GM23248 (cell line): ENCODE measurements at regions not wholly inside any gene's neighbourhood (a gene's known extent, or its start where the extent isn't known, plus 50 kb on each side); places are given as distances from the start of the nearest gene placed in this dataset.
"Not testable (repeated sequence)": the region's sequence is repeated elsewhere in the genome, so short reads cannot be mapped to it uniquely, and the experiment has no call there.

ENCODE experiments used
- DNase-seq: peaks from one replicate; pipeline ENCODE4 v3.0.0-alpha.2; 2015
- H2AFZ ChIP-seq: fragments of 200-600 bp; sonication (generic); 2 replicates; pipeline ENCODE4 v1.6.1; 2016; ENCODE audit warnings: antibody characterized with exemption
- H3F3A ChIP-seq: fragments of 200-600 bp; sonication (generic); 2 replicates; pipeline ENCODE4 v1.6.1; 2016; ENCODE audit warnings: mild to moderate bottlenecking, antibody characterized with exemption, mixed run types; ENCODE audit not compliant: insufficient read depth
- H3K27ac ChIP-seq: fragments of 200-600 bp; sonication (generic); 2 replicates; pipeline ENCODE4 v1.5.1; 2016; ENCODE audit warnings: mild to moderate bottlenecking
- H3K27me3 ChIP-seq: fragments of 200-600 bp; sonication (generic); replicated peaks from 2 replicates; pipeline ENCODE4 v1.6.1; 2016; ENCODE audit warnings: mild to moderate bottlenecking; ENCODE audit not compliant: insufficient read depth
- H3K36me3 ChIP-seq: fragments of 200-600 bp; sonication (generic); 2 replicates; pipeline ENCODE4 v1.6.1; 2016; ENCODE audit warnings: low read depth, mild to moderate bottlenecking
- H3K4me1 ChIP-seq: fragments of 200-600 bp; sonication (generic); 2 replicates; pipeline ENCODE4 v1.6.1; 2016; ENCODE audit warnings: mild to moderate bottlenecking; ENCODE audit not compliant: insufficient read depth
- H3K4me2 ChIP-seq: fragments of 200-600 bp; sonication (generic); one replicate; pipeline ENCODE4 v1.6.1; 2016; ENCODE audit warnings: mild to moderate bottlenecking; ENCODE audit not compliant: unreplicated experiment
- H3K4me3 ChIP-seq: fragments of 200-600 bp; sonication (generic); 2 replicates; pipeline ENCODE4 v1.5.1; 2016; ENCODE audit warnings: mild to moderate bottlenecking
- H3K79me2 ChIP-seq: fragments of 200-600 bp; sonication (generic); 2 replicates; pipeline ENCODE4 v1.6.1; 2016; ENCODE audit warnings: mild to moderate bottlenecking; ENCODE audit not compliant: insufficient read depth
- H3K9ac ChIP-seq: fragments of 200-600 bp; sonication (generic); 2 replicates; pipeline ENCODE4 v1.6.1; 2016; ENCODE audit warnings: mild to moderate bottlenecking
- H3K9me2 ChIP-seq: fragments of 200-600 bp; sonication (generic); 2 replicates; pipeline ENCODE4 v1.6.1; 2016; ENCODE audit warnings: mixed run types, mild to moderate bottlenecking, moderate library complexity; ENCODE audit not compliant: insufficient read depth
- H3K9me3 ChIP-seq: fragments of 200-600 bp; sonication (generic); one replicate; pipeline ENCODE4 v1.6.1; 2017; ENCODE audit warnings: low read depth
- H4K20me1 ChIP-seq: fragments of 200-600 bp; sonication (generic); 2 replicates; pipeline ENCODE4 v1.6.0; 2016; ENCODE audit not compliant: insufficient read depth
- EZH2 ChIP-seq: fragments of 200-600 bp; sonication (generic); IDR thresholded peaks from 2 replicates; pipeline ENCODE4 v1.6.1; 2018; ENCODE audit warnings: antibody characterized with exemption, mild to moderate bottlenecking; ENCODE audit not compliant: insufficient read depth, poor library complexity, severe bottlenecking
- EZH2phosphoT487 ChIP-seq: fragments of 200-600 bp; sonication (generic); IDR thresholded peaks from 2 replicates; pipeline ENCODE4 v1.6.1; 2018; ENCODE audit warnings: antibody characterized with exemption, moderate library complexity, mild to moderate bottlenecking, low read depth; ENCODE audit not compliant: insufficient read depth
- WGBS, 2 experiments: methylation state at CpG; one replicate each; pipeline ENCODE4 v1.1.6; 2015 to 2017; ENCODE audit warnings: low lambda C conversion rate in 2 of 2, low coverage in 1 of 2; ENCODE audit errors: missing lambda C conversion rate in 2 of 2; 5-methylcytosine and 5-hydroxymethylcytosine counted together
- in situ Hi-C: fragments of 300-500 bp; cut with MboI; formaldehyde crosslinking; loops from 2 replicates; pipeline ENCODE4 v1.15.0; 2020

DNA sequence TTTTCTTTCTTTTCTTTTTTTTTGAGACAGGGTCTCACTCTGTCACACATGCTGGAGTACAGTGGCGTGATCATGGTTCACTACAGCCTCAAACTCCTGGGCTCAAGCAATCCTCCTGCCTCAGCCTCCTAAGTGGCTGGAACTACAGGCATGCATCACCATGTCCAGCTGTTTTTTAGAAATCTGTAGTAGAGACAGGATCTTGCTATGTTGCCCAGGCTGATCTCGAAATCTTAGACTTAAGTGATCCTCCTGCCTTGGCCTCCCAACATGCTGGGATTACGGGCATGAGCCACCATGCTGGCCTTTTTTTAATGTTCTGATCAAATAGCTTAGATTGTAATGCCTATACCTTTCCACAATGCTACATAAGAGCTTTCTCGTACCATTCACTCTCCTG, 107.0 kb upstream of the KCTD7 start:
- TF ChIP-seq EZH2phosphoT487, result no peak
- TF ChIP-seq EZH2, result no peak
- no peaks in the 10 kb centered on the region for H3K79me2 ChIP-seq
- no peaks in the 10 kb centered on the region for H3K36me3 ChIP-seq
- DNase-seq, result no peak
- 81 to 83% methylated on average over 4 of the region's 4 CpGs for WGBS, 2 experiments
- no peaks in the 10 kb centered on the region for H4K20me1 ChIP-seq
- no peak overlapping the region for H3K4me2 ChIP-seq
- in situ Hi-C loops, result no loop called here
- no peaks in the 10 kb centered on the region for H3K9me3 ChIP-seq
- no peaks in the 10 kb centered on the region for H3K4me1 ChIP-seq
- no peak overlapping the region for H3K4me3 ChIP-seq
- no peaks in the 10 kb centered on the region for H3K27me3 ChIP-seq
- H3K27ac ChIP-seq, result no peak overlapping the region
- H2AFZ ChIP-seq, result no peak overlapping the region
- H3K9me2 ChIP-seq, result no peaks in the 10 kb centered on the region
- no peaks in the 10 kb centered on the region; the same call in 1 of the 2 replicates for H3F3A ChIP-seq
- no peak overlapping the region for H3K9ac ChIP-seq

DNA sequence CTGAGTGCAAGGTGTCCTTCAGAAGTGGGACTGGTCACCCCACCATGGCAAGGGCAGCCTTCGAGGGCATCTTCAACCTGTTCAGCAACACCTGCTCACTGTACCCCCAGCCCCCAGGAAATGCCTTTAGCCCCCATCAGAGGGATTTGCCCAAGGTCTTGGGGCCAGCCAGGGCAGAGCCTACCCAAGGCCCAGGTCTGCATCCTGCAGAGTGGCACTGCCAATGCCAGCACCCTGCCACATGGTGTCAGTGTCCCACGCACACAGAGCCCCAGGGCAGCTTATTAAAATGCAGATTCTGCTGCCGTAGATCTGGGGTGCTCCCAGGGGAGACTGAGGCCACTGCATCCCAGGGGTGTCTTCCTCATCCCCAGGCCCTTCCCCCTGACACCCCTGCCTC, 106.2 kb upstream of the KCTD7 start:
- no peak overlapping the region for H3K4me3 ChIP-seq

DNA sequence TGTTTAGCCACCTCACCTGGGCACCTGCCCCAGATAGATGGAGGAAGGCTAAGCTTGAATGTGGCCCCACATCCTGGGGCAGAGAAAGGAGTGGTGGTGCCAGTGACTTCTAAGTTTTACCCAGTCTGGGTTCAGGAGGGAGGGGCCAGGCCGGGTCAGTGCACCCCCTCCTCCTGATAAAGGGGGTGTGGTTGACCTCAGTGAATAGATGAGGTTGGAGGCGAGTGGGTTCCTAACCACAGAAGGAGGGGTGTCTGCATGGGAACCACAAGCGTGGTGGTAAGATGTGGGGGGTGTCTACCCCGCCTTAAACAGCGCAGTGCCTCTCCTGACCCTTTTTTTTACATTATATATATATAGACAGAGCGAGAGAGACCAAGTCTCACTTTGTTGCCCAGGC, 105.3 kb upstream of the KCTD7 start:
- Histone ChIP-seq H3K4me1 (no peaks in the 10 kb centered on the region), H3K27me3 (no peaks in the 10 kb centered on the region), H3K9ac (no peak overlapping the region), H4K20me1 (no peaks in the 10 kb centered on the region), H3K4me3 (no peak overlapping the region), H3K9me2 (no peaks in the 10 kb centered on the region), H3K36me3 (no peaks in the 10 kb centered on the region), H3K27ac (no peak overlapping the region), H3F3A (no peaks in the 10 kb centered on the region), H3K79me2 (no peaks in the 10 kb centered on the region), H3K9me3 (no peaks in the 10 kb centered on the region), H3K4me2 (no peak overlapping the region), H2AFZ (no peak overlapping the region)
- DNase-seq, result no peak
- TF ChIP-seq EZH2 (no peak), EZH2phosphoT487 (no peak)
- in situ Hi-C loops, result no loop called here
- WGBS, 2 experiments, result 74 to 77% methylated on average over 6 of the region's 6 CpGs

More for the DNA sequence above, 106.2 kb upstream of the KCTD7 start:
- Histone ChIP-seq H3K27me3 (no peaks in the 10 kb centered on the region), H3K9me2 (no peaks in the 10 kb centered on the region), H3K9ac (no peak overlapping the region), H3K9me3 (no peaks in the 10 kb centered on the region), H4K20me1 (no peaks in the 10 kb centered on the region), H3K27ac (no peak overlapping the region), H3K36me3 (no peaks in the 10 kb centered on the region), H3K4me2 (no peak overlapping the region), H3K4me1 (no peaks in the 10 kb centered on the region), H3F3A (no peaks in the 10 kb centered on the region; the same call in 1 of the 2 replicates), H3K79me2 (no peaks in the 10 kb centered on the region), H2AFZ (no peak overlapping the region)
- 74 to 76% methylated on average over 3 of the region's 3 CpGs for WGBS, 2 experiments
- DNase-seq, result peak; percentile 36
- TF ChIP-seq EZH2phosphoT487 (no peak), EZH2 (no peak)
- in situ Hi-C loops, result no loop called here

DNA sequence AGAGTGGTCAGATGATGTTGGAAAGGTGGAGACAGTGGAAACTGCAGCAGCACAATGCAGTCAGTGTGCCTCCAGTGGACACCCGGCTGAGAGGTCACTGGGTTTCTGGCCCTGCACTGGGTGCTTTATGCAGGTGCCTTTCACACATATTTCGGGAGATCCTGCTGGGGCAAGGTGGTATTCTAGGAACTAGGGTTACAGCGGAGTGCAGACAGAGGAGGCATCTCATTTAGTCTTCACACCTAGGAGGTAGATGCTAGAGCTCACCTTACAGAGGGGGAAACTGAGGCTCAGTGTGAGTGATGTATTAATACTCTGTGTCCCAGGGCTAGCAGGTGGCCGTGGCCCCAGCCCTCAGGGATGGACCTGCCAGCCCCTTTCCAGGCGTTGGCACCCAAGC, 103.9 kb upstream of the KCTD7 start:
- no peaks in the 10 kb centered on the region for H3K9me3 ChIP-seq
- in situ Hi-C loops, result no loop called here
- H3K36me3 ChIP-seq, result no peaks in the 10 kb centered on the region
- DNase-seq, result no peak
- H3K27ac ChIP-seq, result no peak overlapping the region
- H3K79me2 ChIP-seq, result no peaks in the 10 kb centered on the region
- H3K4me1 ChIP-seq, result no peaks in the 10 kb centered on the region
- H3K4me2 ChIP-seq, result no peak overlapping the region
- no peak overlapping the region for H3K9ac ChIP-seq
- H3K9me2 ChIP-seq, result no peaks in the 10 kb centered on the region
- H3F3A ChIP-seq, result no peaks in the 10 kb centered on the region
- H4K20me1 ChIP-seq, result no peaks in the 10 kb centered on the region
- H3K4me3 ChIP-seq, result no peak overlapping the region
- 73 to 75% methylated on average over 5 of the region's 5 CpGs for WGBS, 2 experiments
- TF ChIP-seq EZH2phosphoT487, result no peak
- TF ChIP-seq EZH2, result no peak
- no peak overlapping the region for H2AFZ ChIP-seq
- H3K27me3 ChIP-seq, result no peaks in the 10 kb centered on the region

DNA sequence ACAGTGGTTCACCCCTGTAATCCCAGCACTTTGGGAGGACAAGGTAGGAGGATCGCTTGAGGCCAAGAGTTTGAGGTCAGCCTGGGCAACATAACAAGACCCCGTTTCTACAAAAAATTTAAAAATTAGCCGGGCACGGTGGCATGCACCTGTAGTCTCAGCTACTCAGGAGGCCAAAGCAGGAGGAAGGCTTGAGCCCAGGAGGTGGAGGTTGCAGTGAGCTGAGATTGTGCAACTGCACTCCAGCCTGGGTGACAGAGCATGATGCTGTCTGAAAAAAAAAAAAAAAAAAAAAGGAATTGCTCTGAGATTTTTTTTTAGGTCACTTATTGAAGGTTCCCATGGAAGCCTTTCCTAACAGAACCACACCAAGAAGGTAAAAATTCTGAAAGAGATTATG, 101.9 kb upstream of the KCTD7 start:
- H3K9me3 ChIP-seq, H3K27ac ChIP-seq, in situ Hi-C loops, H3K4me3 ChIP-seq, H3K79me2 ChIP-seq, H3K4me1 ChIP-seq, H3K27me3 ChIP-seq, DNase-seq, H3K9me2 ChIP-seq, H3K36me3 ChIP-seq, H2AFZ ChIP-seq, H4K20me1 ChIP-seq, H3K4me2 ChIP-seq, H3F3A ChIP-seq, H3K9ac ChIP-seq: not testable (repeated sequence)
- 95 to 97% methylated on average over 4 of the region's 4 CpGs for WGBS, 2 experiments
